GM12875 (cell line): ENCODE measurements at regions not wholly inside any gene's neighbourhood (a gene's known extent, or its start where the extent isn't known, plus 50 kb on each side); places are given as distances from the start of the nearest gene placed in this dataset.

Source experiments
- H3K4me3 ChIP-seq: one replicate; pipeline ENCODE4 v1.5.1; 2011; ENCODE audit warnings: low read depth, low read length, control low read depth
- TF ChIP-seq, protein P1 (sequence below): IDR thresholded peaks from 2 replicates; pipeline ENCODE4 v1.5.1; 2011; ENCODE audit warnings: low read depth, mild to moderate bottlenecking, control low read depth, inconsistent platforms, low read length, moderate library complexity, borderline replicate concordance; ENCODE audit not compliant: insufficient read depth

DNA sequence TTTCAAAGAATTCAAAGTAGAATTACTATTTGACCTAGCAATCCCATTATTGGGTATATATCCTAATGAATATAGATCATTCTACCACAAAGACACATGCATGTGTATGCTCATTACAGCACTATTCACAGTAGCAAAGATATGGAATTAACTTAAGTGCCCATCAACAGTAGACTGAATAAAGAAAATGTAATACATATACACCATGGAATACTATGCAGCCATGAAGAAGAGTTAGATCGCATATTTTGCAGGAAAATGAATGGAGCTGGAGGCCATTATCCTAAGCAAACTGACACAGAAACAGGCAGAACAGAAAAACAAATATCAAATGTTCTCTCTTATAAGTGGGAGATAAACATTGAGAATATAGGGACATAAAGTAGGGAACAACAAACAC, 519.2 kb upstream of the REG3G start:
- TF ChIP-seq, protein P1, sequence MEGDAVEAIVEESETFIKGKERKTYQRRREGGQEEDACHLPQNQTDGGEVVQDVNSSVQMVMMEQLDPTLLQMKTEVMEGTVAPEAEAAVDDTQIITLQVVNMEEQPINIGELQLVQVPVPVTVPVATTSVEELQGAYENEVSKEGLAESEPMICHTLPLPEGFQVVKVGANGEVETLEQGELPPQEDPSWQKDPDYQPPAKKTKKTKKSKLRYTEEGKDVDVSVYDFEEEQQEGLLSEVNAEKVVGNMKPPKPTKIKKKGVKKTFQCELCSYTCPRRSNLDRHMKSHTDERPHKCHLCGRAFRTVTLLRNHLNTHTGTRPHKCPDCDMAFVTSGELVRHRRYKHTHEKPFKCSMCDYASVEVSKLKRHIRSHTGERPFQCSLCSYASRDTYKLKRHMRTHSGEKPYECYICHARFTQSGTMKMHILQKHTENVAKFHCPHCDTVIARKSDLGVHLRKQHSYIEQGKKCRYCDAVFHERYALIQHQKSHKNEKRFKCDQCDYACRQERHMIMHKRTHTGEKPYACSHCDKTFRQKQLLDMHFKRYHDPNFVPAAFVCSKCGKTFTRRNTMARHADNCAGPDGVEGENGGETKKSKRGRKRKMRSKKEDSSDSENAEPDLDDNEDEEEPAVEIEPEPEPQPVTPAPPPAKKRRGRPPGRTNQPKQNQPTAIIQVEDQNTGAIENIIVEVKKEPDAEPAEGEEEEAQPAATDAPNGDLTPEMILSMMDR = no peak
- H3K4me3 ChIP-seq = no peak overlapping the region

- TF ChIP-seq, protein P1 = no peak
- H3K4me3 ChIP-seq = no peak overlapping the region
These were observed 503.6 kb upstream of the REG3G start for GRCh38 chr2:78521938-78522337.

GRCh38 chr2:78532762-78533379, 492.6 kb upstream of the REG3G start:
- H3K4me3 ChIP-seq = no peak overlapping the region
- TF ChIP-seq, protein P1 = no peak

DNA sequence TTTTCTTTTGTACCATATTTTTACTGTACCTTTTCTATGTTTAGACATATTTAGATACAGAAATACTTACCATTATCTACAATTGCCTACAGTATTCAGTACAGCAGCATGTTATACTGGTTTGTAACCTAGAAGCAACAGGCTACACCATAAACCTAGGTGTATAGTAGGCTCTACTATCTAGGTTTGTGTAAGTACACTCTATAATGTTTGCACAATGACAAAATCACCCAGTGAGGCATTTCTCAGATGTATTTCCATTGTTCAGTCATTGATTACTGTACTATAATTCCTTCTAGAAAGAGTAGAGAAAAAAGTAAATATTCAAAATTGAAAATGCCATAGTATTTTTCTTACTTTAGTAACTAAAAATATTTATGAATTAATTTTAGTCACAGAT, 490.1 kb upstream of the REG3G start:
- TF ChIP-seq, protein P1 = no peak

GRCh38 chr2:78538322-78538721, 487.2 kb upstream of the REG3G start:
- H3K4me3 ChIP-seq = no peak overlapping the region
- TF ChIP-seq, protein P1 = no peak

More for the DNA sequence above, 490.1 kb upstream of the REG3G start:
- no peak overlapping the region for H3K4me3 ChIP-seq

GRCh38 chr2:78540255-78540654, 485.2 kb upstream of the REG3G start:
- no peak overlapping the region for H3K4me3 ChIP-seq
- TF ChIP-seq, protein P1 = no peak

GRCh38 chr2:78541088-78541450, 484.4 kb upstream of the REG3G start:
- TF ChIP-seq, protein P1 = no peak
- H3K4me3 ChIP-seq = no peak overlapping the region
